ENCODE measurements at regions not wholly inside any gene's neighbourhood (a gene's known extent, or its start where the extent isn't known, plus 50 kb on each side); places are given as distances from the start of the nearest gene placed in this dataset.

- TF ChIP-seq EZH2 (IDR thresholded peaks at IDR 0.05; ENCODE audit: borderline replicate concordance, low read depth, low read length, poor library complexity, severe bottlenecking) (no peak), CTCF (conservative IDR thresholded peaks at IDR 0.05; ENCODE audit: low read depth, low read length) (no peak)
These were observed 661.2 kb upstream of the NR2F2 start for GRCh38 chr15:95669146-95669922.
